ENCODE measurements at regions not wholly inside any gene's neighbourhood (a gene's known extent, or its start where the extent isn't known, plus 50 kb on each side); places are given as distances from the start of the nearest gene placed in this dataset.

GRCh38 chr12:118607831-118608230 lies 231.5 kb downstream of the SUDS3 start:
- TF ChIP-seq CTCF (IDR thresholded peaks at IDR 0.05) (no peak), POLR2A (IDR thresholded peaks at IDR 0.05) (no peak)
